Ishikawa (cell line): ENCODE measurements at regions not wholly inside any gene's neighbourhood (a gene's known extent, or its start where the extent isn't known, plus 50 kb on each side); places are given as distances from the start of the nearest gene placed in this dataset.

Source experiments
- CEBPB ChIP-seq: IDR thresholded peaks from 2 replicates; pipeline ENCODE4 v1.6.1; 2012
- CREB1 ChIP-seq: IDR thresholded peaks from 2 replicates; pipeline ENCODE4 v1.6.1; 2012; ENCODE audit warnings: low read depth
- EGR1 ChIP-seq: IDR thresholded peaks from 2 replicates; pipeline ENCODE4 v1.6.1; 2012
- EP300 ChIP-seq: IDR thresholded peaks from 2 replicates; pipeline ENCODE4 v1.6.1; 2012; ENCODE audit warnings: borderline replicate concordance
- FOXM1 ChIP-seq: IDR thresholded peaks from 2 replicates; pipeline ENCODE4 v1.6.1; 2012; ENCODE audit warnings: low read depth, borderline replicate concordance
- NFIC ChIP-seq: IDR thresholded peaks from 2 replicates; pipeline ENCODE4 v1.6.1; 2012
- RAD21 ChIP-seq: IDR thresholded peaks from 2 replicates; pipeline ENCODE4 v1.6.1; 2012; ENCODE audit warnings: low read depth
- TAF1 ChIP-seq: IDR thresholded peaks from 2 replicates; pipeline ENCODE4 v1.6.1; 2012; ENCODE audit warnings: low read depth, mild to moderate bottlenecking
- TCF12 ChIP-seq: IDR thresholded peaks from 2 replicates; pipeline ENCODE4 v1.6.1; 2012; ENCODE audit warnings: low read depth
- TEAD4 ChIP-seq: IDR thresholded peaks from 2 replicates; pipeline ENCODE4 v1.6.1; 2012
- YY1 ChIP-seq: IDR thresholded peaks from 2 replicates; pipeline ENCODE4 v1.6.1; 2012; ENCODE audit warnings: low read depth
- ZBTB7A ChIP-seq: IDR thresholded peaks from 2 replicates; pipeline ENCODE4 v1.6.1; 2012; ENCODE audit warnings: low read depth
- TF ChIP-seq, protein P1 (sequence below): IDR thresholded peaks from 2 replicates; pipeline ENCODE4 v1.6.1; 2012; ENCODE audit warnings: low read depth, mild to moderate bottlenecking
- TF ChIP-seq, protein P2 (sequence below): IDR thresholded peaks from 2 replicates; pipeline ENCODE4 v1.6.1; 2012
- TF ChIP-seq, protein P3 (sequence below): IDR thresholded peaks from 2 replicates; pipeline ENCODE4 v1.6.1; 2012

DNA sequence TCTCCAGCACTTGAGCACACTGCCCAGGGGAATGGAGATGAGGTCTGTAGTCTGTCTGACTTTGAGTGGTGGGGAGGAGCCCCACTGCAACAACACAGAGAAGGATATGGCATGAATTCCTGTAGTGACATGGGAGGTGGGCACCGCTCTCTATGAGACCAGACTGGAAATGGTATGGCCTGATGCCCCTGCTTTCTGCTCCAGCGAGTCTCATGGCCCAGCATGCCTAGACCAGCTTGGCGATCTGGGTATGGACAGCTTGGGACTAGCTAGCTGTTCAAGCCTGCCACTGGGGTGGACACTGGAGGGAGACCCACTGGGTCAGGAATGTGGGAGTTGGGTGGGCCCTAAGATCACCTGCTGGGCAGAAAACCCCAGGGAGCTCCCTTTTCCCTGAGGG, 477.8 kb upstream of the SEL1L start:
- TF ChIP-seq ZBTB7A (no peak), TEAD4 (no peak), EP300 (no peak), RAD21 (no peak)

DNA sequence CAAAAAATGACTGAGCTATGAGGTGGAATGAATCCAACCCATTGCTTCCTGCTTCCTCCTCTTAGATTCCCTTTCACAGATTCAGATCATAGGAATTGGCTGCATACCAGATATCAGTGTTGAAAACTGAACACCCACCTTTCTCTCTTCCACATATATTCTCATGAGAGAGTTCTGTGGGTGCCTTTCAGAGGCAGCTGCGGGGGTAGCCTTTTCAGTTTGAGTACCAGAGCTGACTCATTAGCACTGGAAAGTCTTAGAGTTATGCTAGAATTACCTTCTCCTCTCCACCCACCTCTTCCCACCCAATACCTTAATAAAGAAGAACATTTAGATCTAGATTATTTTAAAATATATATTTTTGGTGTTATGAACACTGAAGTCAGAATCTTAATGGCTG, 495.4 kb upstream of the SEL1L start:
- TF ChIP-seq NFIC = no peak
- TF ChIP-seq, protein P1, sequence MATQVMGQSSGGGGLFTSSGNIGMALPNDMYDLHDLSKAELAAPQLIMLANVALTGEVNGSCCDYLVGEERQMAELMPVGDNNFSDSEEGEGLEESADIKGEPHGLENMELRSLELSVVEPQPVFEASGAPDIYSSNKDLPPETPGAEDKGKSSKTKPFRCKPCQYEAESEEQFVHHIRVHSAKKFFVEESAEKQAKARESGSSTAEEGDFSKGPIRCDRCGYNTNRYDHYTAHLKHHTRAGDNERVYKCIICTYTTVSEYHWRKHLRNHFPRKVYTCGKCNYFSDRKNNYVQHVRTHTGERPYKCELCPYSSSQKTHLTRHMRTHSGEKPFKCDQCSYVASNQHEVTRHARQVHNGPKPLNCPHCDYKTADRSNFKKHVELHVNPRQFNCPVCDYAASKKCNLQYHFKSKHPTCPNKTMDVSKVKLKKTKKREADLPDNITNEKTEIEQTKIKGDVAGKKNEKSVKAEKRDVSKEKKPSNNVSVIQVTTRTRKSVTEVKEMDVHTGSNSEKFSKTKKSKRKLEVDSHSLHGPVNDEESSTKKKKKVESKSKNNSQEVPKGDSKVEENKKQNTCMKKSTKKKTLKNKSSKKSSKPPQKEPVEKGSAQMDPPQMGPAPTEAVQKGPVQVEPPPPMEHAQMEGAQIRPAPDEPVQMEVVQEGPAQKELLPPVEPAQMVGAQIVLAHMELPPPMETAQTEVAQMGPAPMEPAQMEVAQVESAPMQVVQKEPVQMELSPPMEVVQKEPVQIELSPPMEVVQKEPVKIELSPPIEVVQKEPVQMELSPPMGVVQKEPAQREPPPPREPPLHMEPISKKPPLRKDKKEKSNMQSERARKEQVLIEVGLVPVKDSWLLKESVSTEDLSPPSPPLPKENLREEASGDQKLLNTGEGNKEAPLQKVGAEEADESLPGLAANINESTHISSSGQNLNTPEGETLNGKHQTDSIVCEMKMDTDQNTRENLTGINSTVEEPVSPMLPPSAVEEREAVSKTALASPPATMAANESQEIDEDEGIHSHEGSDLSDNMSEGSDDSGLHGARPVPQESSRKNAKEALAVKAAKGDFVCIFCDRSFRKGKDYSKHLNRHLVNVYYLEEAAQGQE = no peak
- TF ChIP-seq, protein P2, sequence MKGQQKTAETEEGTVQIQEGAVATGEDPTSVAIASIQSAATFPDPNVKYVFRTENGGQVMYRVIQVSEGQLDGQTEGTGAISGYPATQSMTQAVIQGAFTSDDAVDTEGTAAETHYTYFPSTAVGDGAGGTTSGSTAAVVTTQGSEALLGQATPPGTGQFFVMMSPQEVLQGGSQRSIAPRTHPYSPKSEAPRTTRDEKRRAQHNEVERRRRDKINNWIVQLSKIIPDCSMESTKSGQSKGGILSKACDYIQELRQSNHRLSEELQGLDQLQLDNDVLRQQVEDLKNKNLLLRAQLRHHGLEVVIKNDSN = no peak
- no peak for TF ChIP-seq TEAD4
- TF ChIP-seq ZBTB7A = no peak
- TF ChIP-seq RAD21 = no peak
- TF ChIP-seq YY1 = no peak
- no peak for TF ChIP-seq CREB1
- no peak for TF ChIP-seq CEBPB
- no peak for TF ChIP-seq TCF12
- no peak for TF ChIP-seq FOXM1
- TF ChIP-seq EGR1 = no peak
- no peak for TF ChIP-seq EP300
- TF ChIP-seq TAF1 = no peak
- TF ChIP-seq, protein P3, sequence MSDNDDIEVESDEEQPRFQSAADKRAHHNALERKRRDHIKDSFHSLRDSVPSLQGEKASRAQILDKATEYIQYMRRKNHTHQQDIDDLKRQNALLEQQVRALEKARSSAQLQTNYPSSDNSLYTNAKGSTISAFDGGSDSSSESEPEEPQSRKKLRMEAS = no peak

DNA sequence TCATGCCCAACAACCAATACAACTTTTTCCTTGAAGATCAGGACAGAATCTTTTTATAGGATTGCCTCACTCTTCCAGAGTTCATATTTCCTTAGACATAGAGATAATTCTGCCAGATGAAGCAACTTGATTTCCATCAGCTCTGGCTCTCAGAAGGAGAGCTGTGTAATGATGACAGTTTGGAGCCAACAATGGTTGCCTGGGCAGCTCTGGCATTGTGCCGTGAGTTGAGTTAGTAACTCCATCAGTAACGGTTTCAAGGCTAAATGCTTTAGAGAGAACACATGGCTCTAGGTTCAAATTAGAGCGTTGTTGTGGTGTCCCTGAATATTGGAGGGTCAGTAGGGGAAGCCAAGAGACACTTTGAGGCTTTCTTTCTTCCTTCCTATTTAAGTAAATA, 501.7 kb upstream of the SEL1L start:
- TF ChIP-seq ZBTB7A (no peak), EP300 (no peak), FOXM1 (no peak)

DNA sequence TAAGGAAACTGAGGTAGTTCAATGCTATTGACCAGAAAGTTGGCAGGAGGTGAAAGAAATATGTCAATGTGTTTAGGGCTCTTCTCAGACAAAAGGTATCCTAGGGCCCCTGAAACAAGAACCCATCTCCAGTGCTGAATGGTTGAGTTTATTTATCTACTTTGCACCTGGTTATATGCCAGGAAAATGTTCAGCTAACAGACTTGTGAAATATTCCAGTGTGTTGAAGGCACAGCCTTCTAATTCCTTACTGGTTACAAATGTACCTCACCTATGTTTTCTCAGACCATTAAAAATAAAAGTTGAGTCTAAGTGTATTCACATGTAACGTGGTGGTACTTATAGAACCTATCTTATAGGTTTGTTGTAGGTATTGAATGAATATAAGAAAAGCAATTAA, 511.7 kb upstream of the SEL1L start:
- no peak for TF ChIP-seq YY1
- TF ChIP-seq, protein P3 = no peak
- TF ChIP-seq TAF1 = no peak
- no peak for TF ChIP-seq RAD21
- no peak for TF ChIP-seq FOXM1
- no peak for TF ChIP-seq EP300

DNA sequence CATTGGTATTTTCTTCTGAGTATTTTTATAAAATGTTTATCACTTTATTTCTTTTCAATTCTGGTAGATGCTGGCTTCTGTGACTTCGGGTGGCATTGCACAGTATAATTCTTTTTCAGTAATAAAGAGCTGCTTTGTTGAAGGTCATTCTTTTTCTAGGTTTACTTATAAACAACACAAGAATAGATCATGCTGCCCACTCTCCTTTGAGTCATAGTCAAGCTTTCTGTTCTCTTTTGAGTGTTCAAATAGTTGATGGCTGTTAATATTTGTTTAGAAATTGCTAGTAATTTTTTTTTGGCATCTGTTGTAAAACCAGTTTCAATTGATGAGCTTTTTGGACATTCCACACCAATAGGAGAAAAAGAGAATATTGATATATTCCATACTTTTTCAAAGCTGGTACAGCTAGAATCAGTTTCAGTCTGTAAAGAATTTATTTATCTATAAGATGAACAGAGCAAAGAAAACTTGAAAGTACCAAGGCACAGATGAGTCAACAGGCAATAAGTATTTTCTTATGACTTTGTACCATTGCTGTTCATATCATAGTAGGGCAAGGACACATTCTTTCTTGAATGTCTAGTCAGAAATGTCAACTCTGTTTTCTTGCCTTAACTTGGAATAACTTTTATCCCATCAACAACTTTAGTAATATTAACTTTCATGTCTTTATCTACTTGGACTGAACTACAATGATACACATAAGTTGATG, 513.0 kb upstream of the SEL1L start:
- TF ChIP-seq CREB1 (no peak), TAF1 (no peak), CEBPB (no peak), ZBTB7A (no peak), EP300 (no peak), TEAD4 (no peak), FOXM1 (no peak), TCF12 (no peak), RAD21 (no peak)
- TF ChIP-seq, protein P3 = no peak

DNA sequence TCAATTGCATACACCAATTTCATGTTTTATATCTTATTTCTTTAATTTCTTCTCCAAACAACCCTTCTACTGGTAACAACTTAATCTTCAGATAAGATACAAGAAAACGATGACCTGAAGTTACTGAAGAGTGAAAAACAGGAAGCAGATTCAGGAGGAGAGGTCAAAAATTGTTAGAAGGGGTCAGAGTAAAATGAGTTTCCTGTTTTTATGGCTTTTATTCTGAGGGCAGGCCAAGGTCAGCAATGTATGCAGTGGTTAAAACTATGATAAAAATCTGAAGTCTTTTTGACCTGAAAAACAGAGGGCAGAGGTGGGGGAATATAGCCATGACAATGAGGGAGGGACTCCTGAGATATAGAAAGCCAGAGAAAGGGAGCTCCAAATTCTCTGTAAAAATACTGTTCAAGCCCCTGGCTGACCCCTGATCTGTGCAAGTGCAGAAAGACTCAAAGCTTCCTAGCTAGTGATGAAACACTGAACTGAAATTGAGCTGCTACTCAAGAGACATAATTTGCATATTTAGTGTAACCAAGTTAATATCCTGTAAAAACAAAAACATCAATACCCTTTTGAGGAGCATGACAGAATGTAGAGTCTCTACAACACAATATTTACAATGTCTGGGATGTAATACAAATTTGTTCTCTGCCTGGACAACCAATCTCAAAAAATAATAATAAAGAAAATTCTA, 514.3 kb upstream of the SEL1L start:
- TF ChIP-seq YY1 (no peak), EGR1 (no peak), EP300 (no peak), ZBTB7A (no peak), CEBPB (no peak), NFIC (no peak), TEAD4 (no peak), RAD21 (no peak), TCF12 (no peak), FOXM1 (no peak), CREB1 (no peak), TAF1 (no peak)
- TF ChIP-seq, protein P2 = no peak
- TF ChIP-seq, protein P1 = no peak
- TF ChIP-seq, protein P3 = no peak
